ENCODE measurements at regions not wholly inside any gene's neighbourhood (a gene's known extent, or its start where the extent isn't known, plus 50 kb on each side); places are given as distances from the start of the nearest gene placed in this dataset.

DNA sequence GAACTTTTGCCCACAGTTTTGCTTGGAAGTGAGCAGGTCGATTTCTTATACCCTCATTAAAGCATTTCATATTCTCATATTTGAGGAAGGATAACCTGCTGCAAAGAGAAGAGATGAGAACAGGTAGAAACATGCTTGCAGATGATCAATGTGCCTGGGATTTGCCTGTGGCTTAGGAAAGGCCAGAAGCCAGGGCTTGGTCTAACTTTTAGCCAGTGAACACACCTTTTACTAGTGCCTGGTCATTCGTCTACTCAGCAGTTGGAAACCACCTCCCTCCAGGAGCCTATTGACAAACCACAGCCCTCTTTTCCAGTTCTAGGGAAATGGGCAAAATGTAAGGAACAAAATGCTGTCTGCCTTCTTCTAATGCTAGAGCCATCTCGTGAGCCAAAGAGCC is 518.3 kb downstream of the ADRA2A start:
- Histone ChIP-seq H3K9me3 (replicated peaks; ENCODE audit: control insufficient read depth, insufficient read depth, low read length) (no peaks in the 10 kb centered on the region), H3K27ac (ENCODE audit: control insufficient read depth, insufficient read depth) (no peak overlapping the region), H3K27me3 (replicated peaks in 1 of 2; ENCODE audit: control insufficient read depth in 2 of 2, insufficient read depth in 2 of 2, low read length in 1 of 2) (no peaks in the 10 kb centered on the region; a peak in 1 of 4 replicates), H3K9ac (ENCODE audit: control insufficient read depth, insufficient read depth, low read length) (no peak overlapping the region), H2AFZ (ENCODE audit: control insufficient read depth, low read depth, low read length) (no peak overlapping the region), H4K20me1 (ENCODE audit: control insufficient read depth, insufficient read depth) (no peaks in the 10 kb centered on the region), H3K4me1 (ENCODE audit: control insufficient read depth, insufficient read depth, low read length) (no peaks in the 10 kb centered on the region; the same call in 1 of the 2 replicates), H3K4me2 (ENCODE audit: control insufficient read depth, insufficient read depth) (no peak overlapping the region), H3K79me2 (ENCODE audit: control insufficient read depth, insufficient read depth, low read length) (no peaks in the 10 kb centered on the region), H3K4me3 (no peak overlapping the region), H3K36me3 (ENCODE audit: control insufficient read depth in 2 of 2, insufficient read depth in 2 of 2, low read length in 1 of 2) (no peaks in the 10 kb centered on the region)
- no peak for DNase-seq (ENCODE audit: low read depth, low spot score)
- no TSS peak for BruUV-seq (replicated peaks)
- ChIA-PET POLR2A (no interaction called here), SMC1A (ENCODE audit: uncharacterized antibody, unreplicated experiment) (no interaction called here), CTCF (no interaction called here), RAD21 (ENCODE audit: unreplicated experiment) (no interaction called here)
- in situ Hi-C loops (cut with MboI) = no loop called here
- FAIRE-seq = no peak
- 1% methylated on average over 3 of the region's 3 CpGs for WGBS (ENCODE audit: insufficient coverage, insufficient replicate concordance, low lambda C conversion rate, missing lambda C conversion rate)
- ATAC-seq = no peak
- intact Hi-C loops (cut with micrococcal nuclease; ENCODE audit: unreplicated experiment) = loop anchor here (5.0 to 10.0 kb wide), 3 partner anchors 430 to 848 kb away; partner anchors contain the start of gene ADRA2A
- TF ChIP-seq, protein P1, sequence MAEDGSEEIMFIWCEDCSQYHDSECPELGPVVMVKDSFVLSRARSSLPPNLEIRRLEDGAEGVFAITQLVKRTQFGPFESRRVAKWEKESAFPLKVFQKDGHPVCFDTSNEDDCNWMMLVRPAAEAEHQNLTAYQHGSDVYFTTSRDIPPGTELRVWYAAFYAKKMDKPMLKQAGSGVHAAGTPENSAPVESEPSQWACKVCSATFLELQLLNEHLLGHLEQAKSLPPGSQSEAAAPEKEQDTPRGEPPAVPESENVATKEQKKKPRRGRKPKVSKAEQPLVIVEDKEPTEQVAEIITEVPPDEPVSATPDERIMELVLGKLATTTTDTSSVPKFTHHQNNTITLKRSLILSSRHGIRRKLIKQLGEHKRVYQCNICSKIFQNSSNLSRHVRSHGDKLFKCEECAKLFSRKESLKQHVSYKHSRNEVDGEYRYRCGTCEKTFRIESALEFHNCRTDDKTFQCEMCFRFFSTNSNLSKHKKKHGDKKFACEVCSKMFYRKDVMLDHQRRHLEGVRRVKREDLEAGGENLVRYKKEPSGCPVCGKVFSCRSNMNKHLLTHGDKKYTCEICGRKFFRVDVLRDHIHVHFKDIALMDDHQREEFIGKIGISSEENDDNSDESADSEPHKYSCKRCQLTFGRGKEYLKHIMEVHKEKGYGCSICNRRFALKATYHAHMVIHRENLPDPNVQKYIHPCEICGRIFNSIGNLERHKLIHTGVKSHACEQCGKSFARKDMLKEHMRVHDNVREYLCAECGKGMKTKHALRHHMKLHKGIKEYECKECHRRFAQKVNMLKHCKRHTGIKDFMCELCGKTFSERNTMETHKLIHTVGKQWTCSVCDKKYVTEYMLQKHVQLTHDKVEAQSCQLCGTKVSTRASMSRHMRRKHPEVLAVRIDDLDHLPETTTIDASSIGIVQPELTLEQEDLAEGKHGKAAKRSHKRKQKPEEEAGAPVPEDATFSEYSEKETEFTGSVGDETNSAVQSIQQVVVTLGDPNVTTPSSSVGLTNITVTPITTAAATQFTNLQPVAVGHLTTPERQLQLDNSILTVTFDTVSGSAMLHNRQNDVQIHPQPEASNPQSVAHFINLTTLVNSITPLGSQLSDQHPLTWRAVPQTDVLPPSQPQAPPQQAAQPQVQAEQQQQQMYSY (CRISPR knock-in tag; IDR thresholded peaks at IDR 0.05) = no peak
- TF ChIP-seq HDAC6 (IDR thresholded peaks at IDR 0.05; ENCODE audit: unreplicated experiment) = no peak
- TF ChIP-seq, protein P2, sequence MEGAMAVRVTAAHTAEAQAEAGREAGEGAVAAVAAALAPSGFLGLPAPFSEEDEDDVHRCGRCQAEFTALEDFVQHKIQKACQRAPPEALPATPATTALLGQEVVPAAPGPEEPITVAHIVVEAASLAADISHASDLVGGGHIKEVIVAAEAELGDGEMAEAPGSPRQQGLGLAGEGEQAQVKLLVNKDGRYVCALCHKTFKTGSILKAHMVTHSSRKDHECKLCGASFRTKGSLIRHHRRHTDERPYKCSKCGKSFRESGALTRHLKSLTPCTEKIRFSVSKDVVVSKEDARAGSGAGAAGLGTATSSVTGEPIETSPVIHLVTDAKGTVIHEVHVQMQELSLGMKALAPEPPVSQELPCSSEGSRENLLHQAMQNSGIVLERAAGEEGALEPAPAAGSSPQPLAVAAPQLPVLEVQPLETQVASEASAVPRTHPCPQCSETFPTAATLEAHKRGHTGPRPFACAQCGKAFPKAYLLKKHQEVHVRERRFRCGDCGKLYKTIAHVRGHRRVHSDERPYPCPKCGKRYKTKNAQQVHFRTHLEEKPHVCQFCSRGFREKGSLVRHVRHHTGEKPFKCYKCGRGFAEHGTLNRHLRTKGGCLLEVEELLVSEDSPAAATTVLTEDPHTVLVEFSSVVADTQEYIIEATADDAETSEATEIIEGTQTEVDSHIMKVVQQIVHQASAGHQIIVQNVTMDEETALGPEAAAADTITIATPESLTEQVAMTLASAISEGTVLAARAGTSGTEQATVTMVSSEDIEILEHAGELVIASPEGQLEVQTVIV (IDR thresholded peaks at IDR 0.05; ENCODE audit: borderline replicate concordance, partially characterized antibody) = no peak
- no peak for TF ChIP-seq STAT3 (IDR thresholded peaks at IDR 0.05; ENCODE audit: low read depth, low read length)
- no peak for TF ChIP-seq WRNIP1 (IDR thresholded peaks at IDR 0.05; ENCODE audit: borderline replicate concordance, low read depth, low read length)
- TF ChIP-seq, protein P3, sequence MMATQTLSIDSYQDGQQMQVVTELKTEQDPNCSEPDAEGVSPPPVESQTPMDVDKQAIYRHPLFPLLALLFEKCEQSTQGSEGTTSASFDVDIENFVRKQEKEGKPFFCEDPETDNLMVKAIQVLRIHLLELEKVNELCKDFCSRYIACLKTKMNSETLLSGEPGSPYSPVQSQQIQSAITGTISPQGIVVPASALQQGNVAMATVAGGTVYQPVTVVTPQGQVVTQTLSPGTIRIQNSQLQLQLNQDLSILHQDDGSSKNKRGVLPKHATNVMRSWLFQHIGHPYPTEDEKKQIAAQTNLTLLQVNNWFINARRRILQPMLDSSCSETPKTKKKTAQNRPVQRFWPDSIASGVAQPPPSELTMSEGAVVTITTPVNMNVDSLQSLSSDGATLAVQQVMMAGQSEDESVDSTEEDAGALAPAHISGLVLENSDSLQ (IDR thresholded peaks at IDR 0.05) = no peak
- TF ChIP-seq ZZZ3 (IDR thresholded peaks at IDR 0.05; ENCODE audit: control insufficient read depth, insufficient read length, low read depth) = no peak
- TF ChIP-seq CREM (IDR thresholded peaks at IDR 0.05; ENCODE audit: low read depth) = no peak
- no peak for TF ChIP-seq FOXM1 (IDR thresholded peaks at IDR 0.05; ENCODE audit: low read depth, low read length)
- TF ChIP-seq ZNF687 (IDR thresholded peaks at IDR 0.05) = no peak
- TF ChIP-seq MEF2A (IDR thresholded peaks at IDR 0.05; ENCODE audit: insufficient read depth, low read depth, low read length) = no peak
- TF ChIP-seq EP300 (IDR thresholded peaks at IDR 0.05; ENCODE audit: borderline replicate concordance in 1 of 2, control insufficient read depth in 1 of 2, low read depth in 2 of 2, low read length in 2 of 2) = no peak
